ENCODE measurements at regions not wholly inside any gene's neighbourhood (a gene's known extent, or its start where the extent isn't known, plus 50 kb on each side); places are given as distances from the start of the nearest gene placed in this dataset.
"Not testable (repeated sequence)": the region's sequence is repeated elsewhere in the genome, so short reads cannot be mapped to it uniquely, and the experiment has no call there.

DNA sequence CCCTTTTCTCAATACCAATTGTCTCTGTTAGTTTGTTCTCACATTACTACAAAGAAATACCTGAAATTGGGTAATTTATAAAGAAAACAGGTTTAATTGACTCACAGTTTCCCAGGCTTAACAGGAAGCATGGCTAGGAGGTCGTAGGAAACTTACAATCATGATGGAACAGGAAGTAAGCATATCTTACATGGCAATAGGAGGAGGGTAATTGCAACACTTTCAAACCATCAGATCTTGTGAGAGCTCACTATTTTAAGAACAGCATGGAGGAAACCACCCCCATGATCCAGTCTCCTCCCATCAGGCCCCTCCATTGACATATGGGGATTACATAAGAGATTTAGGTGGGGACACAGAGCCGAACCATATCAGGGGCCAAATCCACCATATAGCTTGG lies 1210.1 kb upstream of the SPRY2 start:
- peaks cover 18% of the 10 kb centered on the region; the same call in 1 of the 2 replicates for H3K9me2 ChIP-seq (ENCODE audit: insufficient read depth)
- DNase-seq (ENCODE audit: low spot score) (no peak), ATAC-seq (no peak)
- Mint-ChIP-seq H3K36me3 (ENCODE audit: low read depth) (peaks cover 25% of the 10 kb centered on the region), H3K27me3 (ENCODE audit: insufficient read depth, low read depth, poor library complexity) (peaks cover 2% of the 10 kb centered on the region), H3K9me3 (peaks cover 29% of the 10 kb centered on the region), H3K27ac (no peak overlapping the region), H3K4me3 (no peak overlapping the region), H3K4me1 (no peaks in the 10 kb centered on the region)
- H3K4me1 ChIP-seq (ENCODE audit: insufficient read depth) = no peaks in the 10 kb centered on the region
- H3K27ac ChIP-seq (ENCODE audit: low read depth) = no peak overlapping the region
- no peaks in the 10 kb centered on the region for H3F3A ChIP-seq (replicated peaks; ENCODE audit: low read depth)
- no peaks in the 10 kb centered on the region for H3K27me3 ChIP-seq (ENCODE audit: insufficient read depth)
- peak overlapping the region; percentile 52; the same call in 1 of the 2 replicates for H2AFZ ChIP-seq
- no peak overlapping the region for H3K4me2 ChIP-seq
- no peaks in the 10 kb centered on the region for H3K79me2 ChIP-seq (replicated peaks; ENCODE audit: insufficient read depth)
- H4K20me1 ChIP-seq (replicated peaks; ENCODE audit: insufficient read depth) = no peaks in the 10 kb centered on the region
- no peak overlapping the region for H3K4me3 ChIP-seq
- TF ChIP-seq, protein P1, sequence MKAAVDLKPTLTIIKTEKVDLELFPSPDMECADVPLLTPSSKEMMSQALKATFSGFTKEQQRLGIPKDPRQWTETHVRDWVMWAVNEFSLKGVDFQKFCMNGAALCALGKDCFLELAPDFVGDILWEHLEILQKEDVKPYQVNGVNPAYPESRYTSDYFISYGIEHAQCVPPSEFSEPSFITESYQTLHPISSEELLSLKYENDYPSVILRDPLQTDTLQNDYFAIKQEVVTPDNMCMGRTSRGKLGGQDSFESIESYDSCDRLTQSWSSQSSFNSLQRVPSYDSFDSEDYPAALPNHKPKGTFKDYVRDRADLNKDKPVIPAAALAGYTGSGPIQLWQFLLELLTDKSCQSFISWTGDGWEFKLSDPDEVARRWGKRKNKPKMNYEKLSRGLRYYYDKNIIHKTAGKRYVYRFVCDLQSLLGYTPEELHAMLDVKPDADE (IDR thresholded peaks at IDR 0.05) = no peak
- TF ChIP-seq CREB1 (CRISPR knock-in tag; IDR thresholded peaks at IDR 0.05; ENCODE audit: low read depth) (no peak), NANOG (IDR thresholded peaks at IDR 0.05; ENCODE audit: borderline replicate concordance) (no peak), EZH2phosphoT487 (IDR thresholded peaks at IDR 0.05; ENCODE audit: unreplicated experiment) (no peak), ZNF114 (CRISPR knock-in tag; IDR thresholded peaks at IDR 0.05) (no peak), JUNB (IDR thresholded peaks at IDR 0.05; ENCODE audit: unreplicated experiment) (no peak), STAT1 (IDR thresholded peaks at IDR 0.05; ENCODE audit: unreplicated experiment) (no peak)
- no peaks in the 10 kb centered on the region for H3K36me3 ChIP-seq (ENCODE audit: insufficient read depth)

DNA sequence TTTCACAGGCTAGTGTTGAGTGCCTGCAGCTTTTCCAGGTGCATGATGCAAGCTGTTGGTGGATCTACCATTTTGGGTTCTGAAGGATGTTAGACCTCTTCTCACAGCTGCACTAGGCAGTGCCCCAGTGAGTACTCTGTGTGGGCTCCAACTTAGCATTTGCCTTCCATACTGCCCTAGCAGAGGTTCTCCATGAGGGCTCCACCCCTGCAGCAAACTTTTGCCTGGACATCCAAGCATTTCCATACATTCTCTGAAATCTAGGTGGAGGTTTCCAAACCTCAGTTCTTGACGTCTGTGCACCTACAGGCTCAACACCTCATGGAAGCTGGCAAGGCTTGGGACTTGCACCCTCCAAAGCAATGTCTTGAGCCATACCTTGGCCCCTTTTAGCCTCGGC lies 1205.4 kb upstream of the SPRY2 start:
- DNase-seq (ENCODE audit: low spot score); H2AFZ ChIP-seq; H3F3A ChIP-seq (replicated peaks; ENCODE audit: low read depth); H3K36me3 ChIP-seq (ENCODE audit: insufficient read depth); H3K4me1 Mint-ChIP-seq; H3K4me2 ChIP-seq; H4K20me1 ChIP-seq (replicated peaks; ENCODE audit: insufficient read depth); H3K4me3 ChIP-seq; H3K79me2 ChIP-seq (replicated peaks; ENCODE audit: insufficient read depth); H3K27ac ChIP-seq (ENCODE audit: low read depth); H3K27ac Mint-ChIP-seq; H3K4me1 ChIP-seq (ENCODE audit: insufficient read depth); H3K4me3 Mint-ChIP-seq; H3K27me3 Mint-ChIP-seq (ENCODE audit: insufficient read depth, low read depth, poor library complexity); H3K27me3 ChIP-seq (ENCODE audit: insufficient read depth); ATAC-seq: not testable (repeated sequence)
- Mint-ChIP-seq H3K36me3 (ENCODE audit: low read depth) (peaks cover 35% of the 10 kb centered on the region), H3K9me3 (peaks cover 38% of the 10 kb centered on the region)
- peaks cover 16% of the 10 kb centered on the region; the same call in 1 of the 2 replicates for H3K9me2 ChIP-seq (ENCODE audit: insufficient read depth)

DNA sequence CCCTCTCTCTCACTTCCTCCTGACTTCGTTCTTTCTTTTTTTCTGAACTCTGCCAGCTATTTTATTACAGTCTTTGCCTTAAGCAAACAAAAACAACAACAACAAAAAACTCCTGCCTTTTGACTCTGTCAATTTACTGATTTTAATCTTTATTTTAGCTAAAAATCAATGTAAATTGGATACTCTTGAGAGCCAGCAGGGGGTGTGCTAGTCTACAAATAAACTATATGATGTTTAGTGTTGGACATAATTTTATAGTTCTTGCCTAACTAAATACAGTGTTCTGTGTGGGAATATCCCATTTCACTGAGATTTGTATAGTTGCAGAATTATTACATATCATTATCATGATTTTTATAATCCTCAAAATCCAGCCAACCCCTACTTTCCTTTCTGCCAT lies 1199.9 kb upstream of the SPRY2 start:
- H3K9me2 ChIP-seq (ENCODE audit: insufficient read depth) = no peaks in the 10 kb centered on the region
- TF ChIP-seq, protein P2, sequence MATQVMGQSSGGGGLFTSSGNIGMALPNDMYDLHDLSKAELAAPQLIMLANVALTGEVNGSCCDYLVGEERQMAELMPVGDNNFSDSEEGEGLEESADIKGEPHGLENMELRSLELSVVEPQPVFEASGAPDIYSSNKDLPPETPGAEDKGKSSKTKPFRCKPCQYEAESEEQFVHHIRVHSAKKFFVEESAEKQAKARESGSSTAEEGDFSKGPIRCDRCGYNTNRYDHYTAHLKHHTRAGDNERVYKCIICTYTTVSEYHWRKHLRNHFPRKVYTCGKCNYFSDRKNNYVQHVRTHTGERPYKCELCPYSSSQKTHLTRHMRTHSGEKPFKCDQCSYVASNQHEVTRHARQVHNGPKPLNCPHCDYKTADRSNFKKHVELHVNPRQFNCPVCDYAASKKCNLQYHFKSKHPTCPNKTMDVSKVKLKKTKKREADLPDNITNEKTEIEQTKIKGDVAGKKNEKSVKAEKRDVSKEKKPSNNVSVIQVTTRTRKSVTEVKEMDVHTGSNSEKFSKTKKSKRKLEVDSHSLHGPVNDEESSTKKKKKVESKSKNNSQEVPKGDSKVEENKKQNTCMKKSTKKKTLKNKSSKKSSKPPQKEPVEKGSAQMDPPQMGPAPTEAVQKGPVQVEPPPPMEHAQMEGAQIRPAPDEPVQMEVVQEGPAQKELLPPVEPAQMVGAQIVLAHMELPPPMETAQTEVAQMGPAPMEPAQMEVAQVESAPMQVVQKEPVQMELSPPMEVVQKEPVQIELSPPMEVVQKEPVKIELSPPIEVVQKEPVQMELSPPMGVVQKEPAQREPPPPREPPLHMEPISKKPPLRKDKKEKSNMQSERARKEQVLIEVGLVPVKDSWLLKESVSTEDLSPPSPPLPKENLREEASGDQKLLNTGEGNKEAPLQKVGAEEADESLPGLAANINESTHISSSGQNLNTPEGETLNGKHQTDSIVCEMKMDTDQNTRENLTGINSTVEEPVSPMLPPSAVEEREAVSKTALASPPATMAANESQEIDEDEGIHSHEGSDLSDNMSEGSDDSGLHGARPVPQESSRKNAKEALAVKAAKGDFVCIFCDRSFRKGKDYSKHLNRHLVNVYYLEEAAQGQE (IDR thresholded peaks at IDR 0.05; ENCODE audit: unreplicated experiment) = no peak
- no peak for TF ChIP-seq CREB1 (CRISPR knock-in tag; IDR thresholded peaks at IDR 0.05; ENCODE audit: low read depth)
- TF ChIP-seq, protein P3, sequence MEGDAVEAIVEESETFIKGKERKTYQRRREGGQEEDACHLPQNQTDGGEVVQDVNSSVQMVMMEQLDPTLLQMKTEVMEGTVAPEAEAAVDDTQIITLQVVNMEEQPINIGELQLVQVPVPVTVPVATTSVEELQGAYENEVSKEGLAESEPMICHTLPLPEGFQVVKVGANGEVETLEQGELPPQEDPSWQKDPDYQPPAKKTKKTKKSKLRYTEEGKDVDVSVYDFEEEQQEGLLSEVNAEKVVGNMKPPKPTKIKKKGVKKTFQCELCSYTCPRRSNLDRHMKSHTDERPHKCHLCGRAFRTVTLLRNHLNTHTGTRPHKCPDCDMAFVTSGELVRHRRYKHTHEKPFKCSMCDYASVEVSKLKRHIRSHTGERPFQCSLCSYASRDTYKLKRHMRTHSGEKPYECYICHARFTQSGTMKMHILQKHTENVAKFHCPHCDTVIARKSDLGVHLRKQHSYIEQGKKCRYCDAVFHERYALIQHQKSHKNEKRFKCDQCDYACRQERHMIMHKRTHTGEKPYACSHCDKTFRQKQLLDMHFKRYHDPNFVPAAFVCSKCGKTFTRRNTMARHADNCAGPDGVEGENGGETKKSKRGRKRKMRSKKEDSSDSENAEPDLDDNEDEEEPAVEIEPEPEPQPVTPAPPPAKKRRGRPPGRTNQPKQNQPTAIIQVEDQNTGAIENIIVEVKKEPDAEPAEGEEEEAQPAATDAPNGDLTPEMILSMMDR (conservative IDR thresholded peaks at IDR 0.05; ENCODE audit: low read depth in 2 of 2) = peak in 1 of 2 experiments; percentile 76; a peak in 3 of 4 replicates
- no peaks in the 10 kb centered on the region for H3K27me3 ChIP-seq (ENCODE audit: insufficient read depth)
- no peak overlapping the region for H3K27ac Mint-ChIP-seq
- H3K79me2 ChIP-seq (replicated peaks; ENCODE audit: insufficient read depth) = no peaks in the 10 kb centered on the region
- ATAC-seq (no peak), DNase-seq (ENCODE audit: low spot score) (peak; percentile 55)
- H3K9me3 Mint-ChIP-seq = peaks cover 7% of the 10 kb centered on the region
- H3K4me3 Mint-ChIP-seq = no peak overlapping the region
- no peaks in the 10 kb centered on the region for H4K20me1 ChIP-seq (replicated peaks; ENCODE audit: insufficient read depth)
- H3F3A ChIP-seq (replicated peaks; ENCODE audit: low read depth) = no peaks in the 10 kb centered on the region
- no peak overlapping the region for H3K4me2 ChIP-seq
- no peaks in the 10 kb centered on the region for H3K27me3 Mint-ChIP-seq (ENCODE audit: insufficient read depth, low read depth, poor library complexity)
- H3K27ac ChIP-seq (ENCODE audit: low read depth) = no peak overlapping the region
- H3K36me3 ChIP-seq (ENCODE audit: insufficient read depth) = no peaks in the 10 kb centered on the region
- H3K4me1 ChIP-seq (ENCODE audit: insufficient read depth) = peaks cover 14% of the 10 kb centered on the region
- peaks cover 14% of the 10 kb centered on the region for H3K36me3 Mint-ChIP-seq (ENCODE audit: low read depth)
- H2AFZ ChIP-seq = no peak overlapping the region
- H3K4me3 ChIP-seq = no peak overlapping the region
- peaks cover 22% of the 10 kb centered on the region for H3K4me1 Mint-ChIP-seq
